ENCODE measurements at regions not wholly inside any gene's neighbourhood (a gene's known extent, or its start where the extent isn't known, plus 50 kb on each side); places are given as distances from the start of the nearest gene placed in this dataset.

- TF ChIP-seq ZNF274 (IDR thresholded peaks at IDR 0.05; ENCODE audit: low read depth, low read length) (no peak), YY1 (IDR thresholded peaks at IDR 0.05; ENCODE audit: insufficient read depth, insufficient read length) (no peak), SUZ12 (IDR thresholded peaks at IDR 0.05; ENCODE audit: extremely low read depth, insufficient read depth, insufficient read length) (no peak)
Measured at GRCh38 chr1:222973561-222973960, 158.7 kb downstream of the DISP1 start.
